GM12864 (cell line): ENCODE measurements at regions not wholly inside any gene's neighbourhood (a gene's known extent, or its start where the extent isn't known, plus 50 kb on each side); places are given as distances from the start of the nearest gene placed in this dataset.

Experiments
- DNase-seq: peaks from one replicate; pipeline ENCODE4 v3.0.0-alpha.2; 2011; ENCODE audit warnings: low read depth
- H3K4me3 ChIP-seq: 2 replicates; pipeline ENCODE4 v1.5.1; 2011; ENCODE audit warnings: mild to moderate bottlenecking, low read depth, low read length, control low read depth
- TF ChIP-seq, protein P1 (sequence below): IDR thresholded peaks from 2 replicates; pipeline ENCODE4 v1.5.1; 2011; ENCODE audit warnings: low read depth, mild to moderate bottlenecking, moderate library complexity, low read length, control low read depth, inconsistent platforms; ENCODE audit errors: missing control alignments

DNA sequence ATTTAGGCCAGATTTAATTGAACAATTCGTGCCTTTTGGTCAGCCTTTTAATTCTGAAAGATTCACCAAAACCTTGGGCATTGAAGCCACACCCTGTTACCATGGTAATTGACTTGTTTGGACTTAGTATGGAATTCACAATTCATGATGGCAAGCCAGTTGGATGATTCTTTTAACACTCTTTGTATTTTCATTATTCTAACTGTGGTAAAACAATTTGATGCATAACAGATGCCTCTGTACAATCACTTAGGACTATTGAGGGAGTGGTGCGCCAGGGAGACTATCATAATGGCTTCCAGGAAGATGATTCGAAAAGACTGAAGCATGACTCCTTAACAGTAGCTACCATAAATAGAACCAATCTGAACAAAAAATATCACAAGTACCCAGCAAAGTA, 381.1 kb upstream of the ADAMTS16 start:
- TF ChIP-seq, protein P1, sequence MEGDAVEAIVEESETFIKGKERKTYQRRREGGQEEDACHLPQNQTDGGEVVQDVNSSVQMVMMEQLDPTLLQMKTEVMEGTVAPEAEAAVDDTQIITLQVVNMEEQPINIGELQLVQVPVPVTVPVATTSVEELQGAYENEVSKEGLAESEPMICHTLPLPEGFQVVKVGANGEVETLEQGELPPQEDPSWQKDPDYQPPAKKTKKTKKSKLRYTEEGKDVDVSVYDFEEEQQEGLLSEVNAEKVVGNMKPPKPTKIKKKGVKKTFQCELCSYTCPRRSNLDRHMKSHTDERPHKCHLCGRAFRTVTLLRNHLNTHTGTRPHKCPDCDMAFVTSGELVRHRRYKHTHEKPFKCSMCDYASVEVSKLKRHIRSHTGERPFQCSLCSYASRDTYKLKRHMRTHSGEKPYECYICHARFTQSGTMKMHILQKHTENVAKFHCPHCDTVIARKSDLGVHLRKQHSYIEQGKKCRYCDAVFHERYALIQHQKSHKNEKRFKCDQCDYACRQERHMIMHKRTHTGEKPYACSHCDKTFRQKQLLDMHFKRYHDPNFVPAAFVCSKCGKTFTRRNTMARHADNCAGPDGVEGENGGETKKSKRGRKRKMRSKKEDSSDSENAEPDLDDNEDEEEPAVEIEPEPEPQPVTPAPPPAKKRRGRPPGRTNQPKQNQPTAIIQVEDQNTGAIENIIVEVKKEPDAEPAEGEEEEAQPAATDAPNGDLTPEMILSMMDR, result no peak
- no peak overlapping the region for H3K4me3 ChIP-seq
- no peak for DNase-seq

DNA sequence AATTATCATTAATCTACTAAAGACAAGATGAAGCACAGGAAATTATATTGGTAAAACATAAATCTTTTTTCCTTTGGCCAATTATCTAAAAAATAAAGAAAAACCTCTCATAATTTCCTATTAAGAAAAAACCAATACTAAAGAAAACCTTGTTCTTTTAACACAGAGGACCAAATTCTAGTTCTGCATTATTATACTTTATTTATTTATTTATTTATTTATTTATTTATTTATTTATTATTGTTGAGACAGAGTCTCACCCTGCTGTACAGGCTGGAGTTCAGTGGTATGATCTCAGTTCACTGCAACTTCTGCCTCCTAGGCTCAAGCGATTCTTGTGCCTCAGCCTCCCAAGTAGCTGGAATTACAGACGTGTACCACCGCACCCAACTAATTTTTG, 377.8 kb upstream of the ADAMTS16 start:
- TF ChIP-seq, protein P1, result no peak
- no peak for DNase-seq
- H3K4me3 ChIP-seq, result no peak overlapping the region

DNA sequence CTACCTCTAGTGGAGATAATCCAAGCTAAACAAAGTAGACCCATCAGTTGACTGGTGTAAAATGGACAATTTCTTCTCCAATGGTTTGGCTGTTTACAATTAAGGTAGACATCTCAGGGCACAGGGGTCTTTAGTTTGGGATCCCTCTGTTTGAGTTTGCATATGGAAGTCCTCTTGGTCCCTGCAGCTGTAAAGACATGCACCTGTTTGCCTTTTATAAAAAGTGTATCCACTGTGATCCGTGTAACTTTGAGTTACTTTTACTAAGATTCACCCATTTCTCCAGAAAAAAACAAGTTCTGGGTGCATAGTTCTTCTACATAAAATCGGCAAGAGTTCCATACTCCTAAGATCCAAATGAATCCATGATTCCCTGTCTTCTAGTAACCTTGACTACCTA, 374.7 kb upstream of the ADAMTS16 start:
- TF ChIP-seq, protein P1, result no peak
- DNase-seq, result no peak
- no peak overlapping the region for H3K4me3 ChIP-seq

DNA sequence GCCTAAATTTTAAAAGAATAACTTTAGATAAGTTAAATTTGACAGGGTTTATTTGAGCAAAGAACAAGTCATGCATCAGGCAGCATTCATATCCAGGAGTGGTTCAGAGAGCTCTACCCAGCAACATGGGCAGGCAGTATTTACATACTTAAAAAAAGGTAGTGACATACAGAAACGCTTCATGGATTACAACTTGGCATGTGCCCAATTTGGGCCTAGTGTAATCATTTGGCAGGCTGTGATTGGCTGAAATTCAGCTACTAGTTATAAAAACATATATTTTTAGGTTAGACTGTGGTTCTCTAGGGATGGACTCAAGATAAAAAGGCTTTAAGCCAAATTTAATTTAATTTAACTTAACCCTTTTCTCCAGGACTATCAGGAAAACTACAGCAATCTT, 374.0 kb upstream of the ADAMTS16 start:
- TF ChIP-seq, protein P1, result no peak
- no peak for DNase-seq
- no peak overlapping the region for H3K4me3 ChIP-seq

DNA sequence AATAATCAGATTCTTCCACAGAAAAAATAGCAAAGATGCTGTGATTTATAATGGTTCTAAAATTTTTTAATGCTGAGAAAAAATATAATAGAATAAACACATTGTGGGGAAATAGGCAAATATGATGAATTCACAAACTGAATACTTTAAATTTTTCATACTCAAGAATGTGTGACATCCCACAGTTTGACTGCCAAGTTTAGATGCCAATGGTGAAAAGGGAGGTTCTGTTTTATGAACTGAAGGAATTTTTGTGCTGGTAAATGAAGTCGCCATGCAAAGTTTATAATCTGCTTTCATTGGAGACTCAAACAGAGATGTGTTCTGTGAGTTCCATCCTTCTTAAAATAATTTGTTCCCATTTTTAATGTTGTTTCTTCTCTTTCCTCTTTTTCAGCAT, 367.5 kb upstream of the ADAMTS16 start:
- no peak overlapping the region for H3K4me3 ChIP-seq
- TF ChIP-seq, protein P1, result no peak
- no peak for DNase-seq

DNA sequence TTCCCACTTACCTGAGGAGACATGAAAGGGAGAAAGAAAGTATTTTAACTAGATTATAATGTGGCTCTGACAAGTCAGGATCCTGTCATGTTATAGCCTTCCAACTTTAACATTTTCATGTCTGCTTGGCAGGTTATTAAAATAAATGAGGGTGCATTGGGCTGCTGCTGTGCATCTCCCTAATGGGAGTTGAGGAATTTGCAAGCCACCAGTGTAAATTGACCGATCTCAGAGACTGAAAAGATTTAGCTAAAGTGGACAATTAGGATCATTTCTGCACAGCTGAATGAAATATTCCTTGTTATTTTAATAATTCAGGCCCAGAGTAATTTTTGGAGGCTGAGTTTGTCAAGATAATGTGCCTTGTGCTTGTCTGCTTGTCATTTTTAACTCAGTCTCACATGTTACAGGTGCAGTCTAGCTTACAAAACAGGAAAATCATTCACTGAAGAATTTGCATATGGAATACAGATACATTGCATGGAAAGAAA, 366.3 kb upstream of the ADAMTS16 start:
- no peak for DNase-seq
- H3K4me3 ChIP-seq, result no peak overlapping the region
- TF ChIP-seq, protein P1, result no peak

DNA sequence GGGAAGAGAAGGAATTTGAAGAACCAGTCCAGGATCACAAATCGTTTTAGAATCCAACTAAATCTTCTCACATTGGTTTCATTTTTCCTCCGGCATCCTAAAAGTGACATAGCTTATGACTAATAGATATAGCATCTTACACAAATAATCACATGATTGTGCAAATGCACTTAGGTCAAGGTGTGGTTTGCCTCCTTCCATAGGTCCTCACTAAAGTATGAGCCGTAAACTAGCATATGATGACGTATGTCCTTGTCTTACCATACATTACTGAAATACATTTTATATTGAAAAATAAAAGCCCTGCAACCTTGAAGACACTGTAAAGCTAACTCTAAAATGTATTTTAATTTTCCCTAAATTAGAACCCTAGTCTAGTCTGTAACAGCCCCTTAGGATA, 362.7 kb upstream of the ADAMTS16 start:
- TF ChIP-seq, protein P1, result no peak
- no peak for DNase-seq

More for the DNA sequence above, 362.7 kb upstream of the ADAMTS16 start:
- no peak overlapping the region for H3K4me3 ChIP-seq
